Calu3 (cell line): ENCODE measurements at regions not wholly inside any gene's neighbourhood (a gene's known extent, or its start where the extent isn't known, plus 50 kb on each side); places are given as distances from the start of the nearest gene placed in this dataset.

Source experiments
- BruUV-seq: library from RNA; stranded (reverse); fragments of 400-500 nt; replicated peaks from 2 replicates; lab custom pipeline; 2021; lab: Mats Ljungman, UMichigan
- CTCF ChIA-PET: fragments of 300-600 bp; sonication (Branson Sonifier 250); formaldehyde crosslinking; loops from one replicate; lab custom pipeline; 2022; ENCODE audit warnings: antibody characterized with exemption; lab: Charles Lee
- DNase-seq: peaks from one replicate; pipeline ENCODE4 v3.0.0; 2022
- H3K27ac Mint-ChIP-seq: one replicate; pipeline ENCODE4 v1.8.0; 2022; ENCODE audit warnings: mixed read lengths; ENCODE audit not compliant: unreplicated experiment
- H3K27me3 Mint-ChIP-seq: one replicate; pipeline ENCODE4 v1.8.0; 2022; ENCODE audit warnings: mixed read lengths; ENCODE audit not compliant: unreplicated experiment
- H3K36me3 Mint-ChIP-seq: one replicate; pipeline ENCODE4 v1.8.0; 2022; ENCODE audit warnings: mild to moderate bottlenecking, moderate library complexity, mixed read lengths; ENCODE audit not compliant: insufficient read depth, unreplicated experiment
- H3K4me1 Mint-ChIP-seq: one replicate; pipeline ENCODE4 v1.8.0; 2022; ENCODE audit warnings: mild to moderate bottlenecking, low read depth, mixed read lengths; ENCODE audit not compliant: unreplicated experiment
- H3K4me3 Mint-ChIP-seq: one replicate; pipeline ENCODE4 v1.8.0; 2022; ENCODE audit warnings: mild to moderate bottlenecking, low read depth, moderate library complexity, mixed read lengths; ENCODE audit not compliant: unreplicated experiment
- H3K9me3 Mint-ChIP-seq: one replicate; pipeline ENCODE4 v1.8.0; 2022; ENCODE audit warnings: low read depth, mixed read lengths; ENCODE audit not compliant: unreplicated experiment
- intact Hi-C: fragments of 100-400 bp; cut with micrococcal nuclease; formaldehyde crosslinking; loops from one replicate; pipeline ENCODE4 v1.10.0; 2022; ENCODE audit not compliant: unreplicated experiment
- TF ChIP-seq, protein P1 (sequence below): fragments of 200-600 bp; IDR thresholded peaks from one replicate; pipeline ENCODE4 v1.8.0; 2022; ENCODE audit warnings: antibody characterized with exemption; ENCODE audit not compliant: unreplicated experiment

GRCh38 chr11:134711588-134711987 lies 299.5 kb upstream of the B3GAT1 start:
- Mint-ChIP-seq H3K4me3 (no peak overlapping the region), H3K27ac (no peak overlapping the region), H3K27me3 (peaks cover 5% of the 10 kb centered on the region), H3K4me1 (no peaks in the 10 kb centered on the region), H3K36me3 (no peaks in the 10 kb centered on the region), H3K9me3 (peaks cover 16% of the 10 kb centered on the region)
- CTCF ChIA-PET = no interaction called here
- no peak for DNase-seq
- TF ChIP-seq, protein P1, sequence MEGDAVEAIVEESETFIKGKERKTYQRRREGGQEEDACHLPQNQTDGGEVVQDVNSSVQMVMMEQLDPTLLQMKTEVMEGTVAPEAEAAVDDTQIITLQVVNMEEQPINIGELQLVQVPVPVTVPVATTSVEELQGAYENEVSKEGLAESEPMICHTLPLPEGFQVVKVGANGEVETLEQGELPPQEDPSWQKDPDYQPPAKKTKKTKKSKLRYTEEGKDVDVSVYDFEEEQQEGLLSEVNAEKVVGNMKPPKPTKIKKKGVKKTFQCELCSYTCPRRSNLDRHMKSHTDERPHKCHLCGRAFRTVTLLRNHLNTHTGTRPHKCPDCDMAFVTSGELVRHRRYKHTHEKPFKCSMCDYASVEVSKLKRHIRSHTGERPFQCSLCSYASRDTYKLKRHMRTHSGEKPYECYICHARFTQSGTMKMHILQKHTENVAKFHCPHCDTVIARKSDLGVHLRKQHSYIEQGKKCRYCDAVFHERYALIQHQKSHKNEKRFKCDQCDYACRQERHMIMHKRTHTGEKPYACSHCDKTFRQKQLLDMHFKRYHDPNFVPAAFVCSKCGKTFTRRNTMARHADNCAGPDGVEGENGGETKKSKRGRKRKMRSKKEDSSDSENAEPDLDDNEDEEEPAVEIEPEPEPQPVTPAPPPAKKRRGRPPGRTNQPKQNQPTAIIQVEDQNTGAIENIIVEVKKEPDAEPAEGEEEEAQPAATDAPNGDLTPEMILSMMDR = no peak
- BruUV-seq = no TSS peak
- intact Hi-C loops = no loop called here

- intact Hi-C loops = no loop called here
- Mint-ChIP-seq H3K27me3 (no peaks in the 10 kb centered on the region), H3K27ac (no peak overlapping the region), H3K4me1 (no peaks in the 10 kb centered on the region), H3K9me3 (peaks cover 12% of the 10 kb centered on the region), H3K4me3 (no peak overlapping the region), H3K36me3 (no peaks in the 10 kb centered on the region)
- TF ChIP-seq, protein P1 = no peak
- BruUV-seq = no TSS peak
- no peak for DNase-seq
- CTCF ChIA-PET = no interaction called here
Measured at GRCh38 chr11:134710861-134711407, 298.9 kb upstream of the B3GAT1 start.

GRCh38 chr11:134705858-134706257 lies 293.8 kb upstream of the B3GAT1 start:
- TF ChIP-seq, protein P1 = no peak
- BruUV-seq = no TSS peak
- Mint-ChIP-seq H3K9me3 (peaks cover 9% of the 10 kb centered on the region), H3K27ac (no peak overlapping the region), H3K36me3 (no peaks in the 10 kb centered on the region), H3K4me3 (no peak overlapping the region), H3K4me1 (no peaks in the 10 kb centered on the region), H3K27me3 (no peaks in the 10 kb centered on the region)
- no peak for DNase-seq
- CTCF ChIA-PET = no interaction called here
- intact Hi-C loops = no loop called here

GRCh38 chr11:134702827-134703226 lies 290.8 kb upstream of the B3GAT1 start:
- no peaks in the 10 kb centered on the region for H3K4me1 Mint-ChIP-seq
- H3K27me3 Mint-ChIP-seq = no peaks in the 10 kb centered on the region
- no peak overlapping the region for H3K27ac Mint-ChIP-seq
- H3K4me3 Mint-ChIP-seq = no peak overlapping the region
- intact Hi-C loops = no loop called here
- BruUV-seq = no TSS peak
- CTCF ChIA-PET = no interaction called here
- DNase-seq = no peak
- peaks cover 8% of the 10 kb centered on the region for H3K9me3 Mint-ChIP-seq
- TF ChIP-seq, protein P1 = no peak
- no peaks in the 10 kb centered on the region for H3K36me3 Mint-ChIP-seq
